Caki2 (cell line): ENCODE measurements at regions not wholly inside any gene's neighbourhood (a gene's known extent, or its start where the extent isn't known, plus 50 kb on each side); places are given as distances from the start of the nearest gene placed in this dataset.

Experiments
- DNase-seq: peaks from one replicate; pipeline ENCODE4 v3.0.0-alpha.2; 2015; ENCODE audit warnings: low read depth
- in situ Hi-C: cut with HindIII; loops from 2 replicates; pipeline ENCODE4 v1.10.0; 2016; ENCODE audit warnings: low sequenced_read_pairs, low pct_unique_long_range_greater_than_20kb, mixed read lengths

- in situ Hi-C loops, result no loop called here
- no peak for DNase-seq
These were observed 70.3 kb upstream of the HAAO start for GRCh38 chr2:42862669-42863185.

- in situ Hi-C loops, result no loop called here
- DNase-seq, result no peak
These were observed 68.9 kb upstream of the HAAO start for GRCh38 chr2:42861321-42861720.

GRCh38 chr2:42860319-42861094, 68.1 kb upstream of the HAAO start:
- in situ Hi-C loops, result no loop called here
- no peak for DNase-seq

GRCh38 chr2:42859791-42860190, 67.4 kb upstream of the HAAO start:
- no peak for DNase-seq
- in situ Hi-C loops, result no loop called here

GRCh38 chr2:42859006-42859552, 66.7 kb upstream of the HAAO start:
- peak; percentile 60 for DNase-seq
- in situ Hi-C loops, result no loop called here

- in situ Hi-C loops, result no loop called here
- DNase-seq, result no peak
These were observed 66.0 kb upstream of the HAAO start for GRCh38 chr2:42858140-42859005.

- DNase-seq, result no peak
- in situ Hi-C loops, result no loop called here
These were observed 64.7 kb upstream of the HAAO start for GRCh38 chr2:42856891-42857632.

GRCh38 chr2:42856106-42856860, 63.9 kb upstream of the HAAO start:
- in situ Hi-C loops, result no loop called here
- no peak for DNase-seq

GRCh38 chr2:42855221-42855970, 63.0 kb upstream of the HAAO start:
- in situ Hi-C loops, result no loop called here
- no peak for DNase-seq

GRCh38 chr2:42854207-42854818, 61.9 kb upstream of the HAAO start:
- in situ Hi-C loops, result no loop called here
- DNase-seq, result no peak

- in situ Hi-C loops, result no loop called here
- DNase-seq, result no peak
These were observed 61.3 kb upstream of the HAAO start for GRCh38 chr2:42853549-42854206.

GRCh38 chr2:42852798-42853197, 60.4 kb upstream of the HAAO start:
- in situ Hi-C loops, result no loop called here
- DNase-seq, result no peak

GRCh38 chr2:42851740-42852250, 59.4 kb upstream of the HAAO start:
- no peak for DNase-seq
- in situ Hi-C loops, result no loop called here

GRCh38 chr2:42851186-42851585, 58.8 kb upstream of the HAAO start:
- in situ Hi-C loops, result no loop called here

GRCh38 chr2:42850016-42850805, 57.8 kb upstream of the HAAO start:
- in situ Hi-C loops, result no loop called here
- DNase-seq, result no peak

More at GRCh38 chr2:42851186-42851585, 58.8 kb upstream of the HAAO start:
- no peak for DNase-seq
